Erythroblast (primary cell): ENCODE measurements at regions not wholly inside any gene's neighbourhood (a gene's known extent, or its start where the extent isn't known, plus 50 kb on each side); places are given as distances from the start of the nearest gene placed in this dataset.
"Not testable (repeated sequence)": the region's sequence is repeated elsewhere in the genome, so short reads cannot be mapped to it uniquely, and the experiment has no call there.

Experiments
- DNase-seq, 2 experiments: peaks; one replicate each; lab custom pipeline; 2025; lab: John Stamatoyannopoulos, UW
- GATA1 ChIP-seq: IDR thresholded peaks from 2 replicates; pipeline ENCODE4 v1.6.1; 2011; ENCODE audit warnings: low read depth, mild to moderate bottlenecking, control low read depth, low read length, moderate library complexity
- POLR2A ChIP-seq: IDR thresholded peaks from 2 replicates; pipeline ENCODE4 v1.6.1; 2011; ENCODE audit warnings: mild to moderate bottlenecking, low read length

DNA sequence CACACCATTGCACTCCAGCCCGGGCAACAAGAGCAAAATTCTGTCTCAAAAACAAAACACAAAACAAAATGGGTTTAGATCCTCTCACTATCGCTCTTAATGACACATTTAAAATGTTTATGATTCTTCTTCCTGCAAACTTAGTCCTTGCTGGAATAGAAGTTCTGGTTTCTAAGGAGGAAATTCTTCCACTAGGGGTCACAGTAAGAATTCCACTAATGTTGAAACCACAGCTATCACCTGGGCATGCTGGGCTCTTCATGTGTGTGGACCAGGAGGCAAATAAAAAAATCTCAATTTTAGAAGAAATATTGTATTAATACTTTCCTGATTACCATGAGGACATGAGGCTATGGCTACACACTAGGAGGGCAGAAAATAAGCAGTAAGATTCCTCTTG is 915.8 kb downstream of the TYW1 start:
- no peak for TF ChIP-seq POLR2A
- no peak for TF ChIP-seq GATA1
- DNase-seq, result no peak

DNA sequence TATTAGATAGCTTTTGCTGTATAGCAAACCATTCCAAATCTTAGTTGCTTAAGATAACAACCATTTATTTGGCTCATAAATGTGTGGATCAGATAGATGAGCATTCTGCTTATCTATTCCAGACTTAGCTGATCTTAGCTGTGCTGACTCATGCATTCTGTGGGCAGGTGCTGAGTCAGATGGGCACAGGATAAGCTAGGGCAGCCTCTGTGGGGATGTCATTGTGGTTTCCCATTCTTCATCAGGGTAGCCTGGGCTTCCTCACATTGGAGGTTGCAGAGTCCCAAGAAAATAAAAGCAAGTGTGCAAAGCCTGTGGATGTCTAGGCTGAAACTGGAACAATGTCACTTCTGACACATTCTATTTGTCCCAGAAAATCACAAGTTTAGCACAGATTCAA is 917.0 kb downstream of the TYW1 start:
- no peak for DNase-seq
- no peak for TF ChIP-seq POLR2A

GRCh38 chr7:67916111-67916510 is 919.5 kb downstream of the TYW1 start:
- DNase-seq, result not testable (repeated sequence)

GRCh38 chr7:67916571-67917436 is 920.2 kb downstream of the TYW1 start:
- DNase-seq, result no peak
- TF ChIP-seq GATA1, result no peak

GRCh38 chr7:67917437-67917755 is 920.8 kb downstream of the TYW1 start:
- TF ChIP-seq GATA1, result no peak
- no peak for TF ChIP-seq POLR2A
- no peak for DNase-seq

GRCh38 chr7:67918158-67918557 is 921.5 kb downstream of the TYW1 start:
- no peak for TF ChIP-seq POLR2A
- TF ChIP-seq GATA1, result no peak
- no peak for DNase-seq

DNA sequence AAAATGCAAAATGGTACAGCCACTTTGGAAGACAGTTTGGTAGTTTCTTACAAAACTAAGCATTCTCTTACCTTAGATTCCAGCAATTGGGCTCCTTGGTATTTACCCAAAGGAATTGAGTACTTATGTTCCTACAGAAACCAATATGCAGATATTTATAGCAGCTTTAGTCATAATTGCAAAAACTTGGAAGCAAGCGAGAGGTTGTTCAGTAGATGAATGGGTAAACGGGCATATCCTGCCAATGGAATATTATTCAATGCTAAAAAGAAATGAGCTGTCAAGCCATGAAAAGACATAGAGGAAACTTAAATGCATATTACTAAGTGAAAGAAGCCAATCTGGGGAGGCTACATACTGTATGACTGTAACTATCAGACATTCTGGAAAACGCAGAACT is 926.7 kb downstream of the TYW1 start:
- TF ChIP-seq GATA1 (no peak), POLR2A (no peak)
- no peak for DNase-seq

GRCh38 chr7:67928141-67928540 is 931.5 kb downstream of the TYW1 start:
- TF ChIP-seq GATA1, result no peak
- no peak for TF ChIP-seq POLR2A
- DNase-seq, result no peak

DNA sequence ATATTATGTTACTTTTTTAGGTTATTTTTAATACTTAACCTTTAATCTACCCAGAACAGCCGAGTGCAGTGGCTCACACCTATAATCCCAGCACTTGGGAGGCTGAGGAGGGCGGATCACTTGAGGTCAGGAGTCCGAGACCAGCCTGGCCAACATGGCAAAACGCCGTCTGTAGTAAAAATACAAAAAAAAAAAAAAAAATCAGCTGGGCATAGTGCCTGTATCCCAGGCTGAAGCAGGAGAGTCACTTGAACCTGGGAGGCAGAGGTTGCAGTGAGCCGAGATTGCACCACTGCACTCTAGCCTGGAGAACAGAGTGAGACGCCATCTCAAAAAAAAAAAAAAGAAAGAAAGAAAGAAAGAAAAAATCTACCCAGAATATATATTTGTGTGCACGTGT is 939.8 kb downstream of the TYW1 start:
- not testable (repeated sequence) for DNase-seq

DNA sequence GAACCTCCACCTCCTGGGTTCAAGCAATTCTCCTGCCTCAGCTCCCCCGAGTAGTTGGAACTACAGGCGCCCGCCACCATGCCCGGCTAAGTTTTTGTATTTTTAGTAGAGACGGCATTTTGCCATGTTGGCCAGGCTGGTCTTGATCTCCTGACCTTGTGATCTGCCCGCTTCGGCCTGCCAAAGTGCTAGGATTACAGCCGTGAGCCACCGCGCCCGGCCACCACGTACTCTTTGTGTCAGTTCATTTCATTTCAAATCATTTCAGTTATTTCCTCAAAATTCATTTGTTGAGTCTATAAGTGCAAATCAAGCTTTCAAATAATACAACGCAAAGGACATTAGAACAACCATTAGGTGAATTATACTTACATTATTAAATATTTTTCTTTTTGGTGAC is 943.8 kb downstream of the TYW1 start:
- DNase-seq, result no peak
- no peak for TF ChIP-seq POLR2A
- TF ChIP-seq GATA1, result no peak

- no peak for DNase-seq
- no peak for TF ChIP-seq POLR2A
- no peak for TF ChIP-seq GATA1
Observed at GRCh38 chr7:67947191-67947590, 950.6 kb downstream of the TYW1 start.

DNA sequence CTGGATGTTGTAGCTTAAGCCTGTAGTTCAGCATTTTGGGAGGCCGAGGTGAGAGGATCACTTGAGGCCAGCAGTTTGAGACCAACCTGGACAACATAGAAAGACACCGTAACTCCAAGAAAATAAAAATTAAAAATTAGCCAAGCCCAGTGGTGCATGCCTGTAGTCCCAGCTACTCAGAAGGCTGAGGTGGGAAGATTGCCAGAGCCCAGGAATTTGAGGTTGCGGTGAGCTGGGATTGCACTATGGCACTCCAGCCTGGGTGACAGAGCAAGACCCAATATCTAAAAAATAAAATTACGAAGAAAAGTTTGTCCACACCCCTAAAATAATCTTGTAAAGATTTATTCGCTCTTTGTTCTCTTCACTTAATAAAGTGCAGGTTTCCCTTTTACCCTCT is 951.0 kb downstream of the TYW1 start:
- TF ChIP-seq GATA1 (no peak), POLR2A (no peak)
- no peak for DNase-seq

DNA sequence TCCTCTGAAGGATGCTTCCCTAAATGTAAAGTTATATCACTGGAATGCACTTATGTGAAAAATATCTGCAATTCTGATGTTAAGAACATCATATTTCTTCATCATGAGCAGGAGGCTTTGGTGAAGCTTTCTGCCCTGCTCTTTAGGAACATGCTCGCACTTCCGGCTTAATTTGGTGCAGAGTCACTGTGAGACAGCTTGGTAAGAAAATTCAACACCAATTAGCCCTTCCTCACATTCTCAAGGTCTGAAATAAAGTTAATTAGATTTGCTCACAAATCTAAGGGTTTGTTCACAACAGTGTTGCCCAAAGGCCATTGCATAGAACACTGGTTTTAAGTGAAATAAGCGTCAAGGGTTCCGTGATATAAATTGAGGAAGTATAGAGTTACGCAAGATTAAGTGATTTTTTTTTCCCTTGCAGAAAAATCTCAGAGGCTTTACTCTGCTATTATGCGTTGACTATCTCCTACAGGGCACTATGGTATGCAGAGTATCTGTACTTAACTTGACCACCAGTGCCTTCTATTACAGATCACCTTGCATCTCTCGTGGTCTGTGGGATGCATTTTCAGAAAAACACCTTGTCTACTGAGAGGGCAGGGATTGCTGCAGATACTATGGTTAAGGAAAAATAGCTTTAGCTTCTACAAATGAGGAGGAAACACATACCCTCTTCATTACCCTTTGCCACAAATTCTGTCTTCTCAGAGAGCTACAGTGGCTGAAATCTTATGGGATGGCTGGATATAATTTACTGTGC is 953.9 kb downstream of the TYW1 start:
- no peak for TF ChIP-seq POLR2A
- TF ChIP-seq GATA1, result no peak

GRCh38 chr7:67955061-67955460 is 958.4 kb downstream of the TYW1 start:
- no peak for TF ChIP-seq POLR2A
- no peak for TF ChIP-seq GATA1
- DNase-seq, result no peak

More for the DNA sequence above, 953.9 kb downstream of the TYW1 start:
- DNase-seq, result no peak

GRCh38 chr7:67962863-67963262 is 966.2 kb downstream of the TYW1 start:
- TF ChIP-seq POLR2A (no peak), GATA1 (no peak)
- DNase-seq, result no peak
